GM23338 (cell line): ENCODE measurements at regions not wholly inside any gene's neighbourhood (a gene's known extent, or its start where the extent isn't known, plus 50 kb on each side); places are given as distances from the start of the nearest gene placed in this dataset.

ENCODE experiments used
- ATAC-seq: fragments of 200-7000 bp; cut with Tn5 transposase; 3 replicates; pipeline ENCODE4 v1.9.1; 2020
- DNase-seq: peaks from one replicate; pipeline ENCODE4 v3.0.0-alpha.2; 2015; ENCODE audit warnings: low spot score
- H2AFZ ChIP-seq: fragments of 200-600 bp; sonication (generic); 2 replicates; pipeline ENCODE4 v1.8.0; 2016; ENCODE audit warnings: antibody characterized with exemption, mild to moderate bottlenecking, moderate library complexity
- H3F3A ChIP-seq: fragments of 200-600 bp; sonication (generic); replicated peaks from 2 replicates; pipeline ENCODE4 v1.8.0; 2017; ENCODE audit warnings: antibody characterized with exemption, mixed run types, low read depth
- H3K27ac ChIP-seq: fragments of 200-600 bp; sonication (generic); 2 replicates; pipeline ENCODE4 v1.6.1; 2016; ENCODE audit warnings: low read depth
- H3K27me3 ChIP-seq: fragments of 200-600 bp; sonication (generic); 2 replicates; pipeline ENCODE4 v1.8.0; 2016; ENCODE audit warnings: mild to moderate bottlenecking, mixed run types, moderate library complexity; ENCODE audit not compliant: insufficient read depth
- H3K36me3 ChIP-seq: fragments of 200-600 bp; sonication (generic); 2 replicates; pipeline ENCODE4 v1.8.0; 2016; ENCODE audit warnings: mild to moderate bottlenecking; ENCODE audit not compliant: insufficient read depth
- H3K4me1 ChIP-seq: fragments of 200-600 bp; sonication (generic); 2 replicates; pipeline ENCODE4 v1.8.0; 2016; ENCODE audit warnings: mild to moderate bottlenecking, moderate library complexity; ENCODE audit not compliant: insufficient read depth
- H3K4me2 ChIP-seq: fragments of 200-600 bp; sonication (generic); 2 replicates; pipeline ENCODE4 v1.7.1; 2017; ENCODE audit warnings: mixed run types
- H3K4me3 ChIP-seq: fragments of 200-600 bp; sonication (generic); 2 replicates; pipeline ENCODE4 v1.6.1; 2016; ENCODE audit warnings: mixed run types
- H3K79me2 ChIP-seq: fragments of 200-600 bp; sonication (generic); replicated peaks from 2 replicates; pipeline ENCODE4 v1.8.0; 2017; ENCODE audit warnings: mild to moderate bottlenecking; ENCODE audit not compliant: insufficient read depth
- H3K9me2 ChIP-seq: fragments of 200-600 bp; sonication (generic); 2 replicates; pipeline ENCODE4 v1.8.0; 2017; ENCODE audit not compliant: insufficient read depth
- H4K20me1 ChIP-seq: fragments of 200-600 bp; sonication (generic); replicated peaks from 2 replicates; pipeline ENCODE4 v1.8.0; 2017; ENCODE audit warnings: mild to moderate bottlenecking; ENCODE audit not compliant: insufficient read depth
- H3K27ac Mint-ChIP-seq: 2 replicates; pipeline ENCODE4 v1.8.0; 2020; ENCODE audit warnings: inconsistent platforms, mild to moderate bottlenecking, moderate library complexity, mixed read lengths
- H3K27me3 Mint-ChIP-seq: 3 replicates; pipeline ENCODE4 v1.8.0; 2022; ENCODE audit warnings: low read depth, mild to moderate bottlenecking, moderate library complexity, mixed read lengths, inconsistent platforms; ENCODE audit not compliant: insufficient read depth, poor library complexity
- H3K36me3 Mint-ChIP-seq: 3 replicates; pipeline ENCODE4 v1.8.0; 2021; ENCODE audit warnings: low read depth, mild to moderate bottlenecking, inconsistent platforms, moderate library complexity, mixed read lengths
- H3K4me1 Mint-ChIP-seq: 3 replicates; pipeline ENCODE4 v1.8.0; 2020; ENCODE audit warnings: mild to moderate bottlenecking, inconsistent platforms, mixed read lengths
- H3K4me3 Mint-ChIP-seq: 3 replicates; pipeline ENCODE4 v1.8.0; 2021; ENCODE audit warnings: moderate library complexity, mild to moderate bottlenecking, inconsistent platforms, mixed read lengths
- H3K9me3 Mint-ChIP-seq: 3 replicates; pipeline ENCODE4 v1.8.0; 2020; ENCODE audit warnings: moderate library complexity, mild to moderate bottlenecking, inconsistent platforms, mixed read lengths
- CREB1 ChIP-seq: fragments of 250-450 bp; sonication (Bioruptor Pico); IDR thresholded peaks from 2 replicates; pipeline ENCODE4 v1.5.0; 2020; ENCODE audit warnings: low read depth, mild to moderate bottlenecking, moderate library complexity
- EZH2 ChIP-seq: fragments of 200-600 bp; sonication (generic); IDR thresholded peaks from one replicate; pipeline ENCODE4 v1.8.0; 2017; ENCODE audit warnings: antibody characterized with exemption, mild to moderate bottlenecking, low read depth; ENCODE audit not compliant: unreplicated experiment
- EZH2phosphoT487 ChIP-seq: fragments of 200-600 bp; sonication (generic); IDR thresholded peaks from one replicate; pipeline ENCODE4 v1.8.1; 2018; ENCODE audit warnings: antibody characterized with exemption; ENCODE audit not compliant: unreplicated experiment
- JUNB ChIP-seq: IDR thresholded peaks from one replicate; pipeline ENCODE4 v1.6.1; 2016; ENCODE audit warnings: antibody characterized with exemption; ENCODE audit not compliant: unreplicated experiment
- NANOG ChIP-seq: IDR thresholded peaks from 2 replicates; pipeline ENCODE4 v1.6.1; 2016; ENCODE audit warnings: antibody characterized with exemption, borderline replicate concordance
- POLR2AphosphoS5 ChIP-seq: IDR thresholded peaks from 2 replicates; pipeline ENCODE4 v1.6.1; 2016; ENCODE audit warnings: antibody characterized with exemption, low read depth
- STAT1 ChIP-seq: IDR thresholded peaks from one replicate; pipeline ENCODE4 v1.6.1; 2016; ENCODE audit warnings: antibody characterized with exemption; ENCODE audit not compliant: unreplicated experiment
- ZNF114 ChIP-seq: fragments of 250-450 bp; sonication (Bioruptor Pico); IDR thresholded peaks from 2 replicates; pipeline ENCODE4 v1.5.0; 2020; ENCODE audit warnings: mild to moderate bottlenecking, moderate library complexity
- ZNF331 ChIP-seq: fragments of 250-450 bp; sonication (Bioruptor Pico); IDR thresholded peaks from 2 replicates; pipeline ENCODE4 v1.5.0; 2020; ENCODE audit warnings: low read depth, mild to moderate bottlenecking, moderate library complexity
- TF ChIP-seq, protein P1 (sequence below): IDR thresholded peaks from one replicate; pipeline ENCODE4 v1.6.1; 2018; ENCODE audit warnings: antibody characterized with exemption; ENCODE audit not compliant: unreplicated experiment
- TF ChIP-seq, protein P2 (sequence below), 2 experiments: fragments of 200-600 bp in 1 of 2; sonication (generic) in 1 of 2; conservative IDR thresholded peaks; 2 replicates each; pipeline versions ENCODE4 v1.5.1 to v1.6.1; 2016 to 2017; ENCODE audit warnings: antibody characterized with exemption in 2 of 2, low read depth in 2 of 2, mild to moderate bottlenecking in 2 of 2, moderate library complexity in 1 of 2
- TF ChIP-seq, protein P3 (sequence below): IDR thresholded peaks from 2 replicates; pipeline ENCODE4 v1.6.1; 2016; ENCODE audit warnings: antibody characterized with exemption

- TF ChIP-seq, protein P1, sequence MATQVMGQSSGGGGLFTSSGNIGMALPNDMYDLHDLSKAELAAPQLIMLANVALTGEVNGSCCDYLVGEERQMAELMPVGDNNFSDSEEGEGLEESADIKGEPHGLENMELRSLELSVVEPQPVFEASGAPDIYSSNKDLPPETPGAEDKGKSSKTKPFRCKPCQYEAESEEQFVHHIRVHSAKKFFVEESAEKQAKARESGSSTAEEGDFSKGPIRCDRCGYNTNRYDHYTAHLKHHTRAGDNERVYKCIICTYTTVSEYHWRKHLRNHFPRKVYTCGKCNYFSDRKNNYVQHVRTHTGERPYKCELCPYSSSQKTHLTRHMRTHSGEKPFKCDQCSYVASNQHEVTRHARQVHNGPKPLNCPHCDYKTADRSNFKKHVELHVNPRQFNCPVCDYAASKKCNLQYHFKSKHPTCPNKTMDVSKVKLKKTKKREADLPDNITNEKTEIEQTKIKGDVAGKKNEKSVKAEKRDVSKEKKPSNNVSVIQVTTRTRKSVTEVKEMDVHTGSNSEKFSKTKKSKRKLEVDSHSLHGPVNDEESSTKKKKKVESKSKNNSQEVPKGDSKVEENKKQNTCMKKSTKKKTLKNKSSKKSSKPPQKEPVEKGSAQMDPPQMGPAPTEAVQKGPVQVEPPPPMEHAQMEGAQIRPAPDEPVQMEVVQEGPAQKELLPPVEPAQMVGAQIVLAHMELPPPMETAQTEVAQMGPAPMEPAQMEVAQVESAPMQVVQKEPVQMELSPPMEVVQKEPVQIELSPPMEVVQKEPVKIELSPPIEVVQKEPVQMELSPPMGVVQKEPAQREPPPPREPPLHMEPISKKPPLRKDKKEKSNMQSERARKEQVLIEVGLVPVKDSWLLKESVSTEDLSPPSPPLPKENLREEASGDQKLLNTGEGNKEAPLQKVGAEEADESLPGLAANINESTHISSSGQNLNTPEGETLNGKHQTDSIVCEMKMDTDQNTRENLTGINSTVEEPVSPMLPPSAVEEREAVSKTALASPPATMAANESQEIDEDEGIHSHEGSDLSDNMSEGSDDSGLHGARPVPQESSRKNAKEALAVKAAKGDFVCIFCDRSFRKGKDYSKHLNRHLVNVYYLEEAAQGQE = no peak
- TF ChIP-seq NANOG (no peak), EZH2 (no peak)
- TF ChIP-seq, protein P2, sequence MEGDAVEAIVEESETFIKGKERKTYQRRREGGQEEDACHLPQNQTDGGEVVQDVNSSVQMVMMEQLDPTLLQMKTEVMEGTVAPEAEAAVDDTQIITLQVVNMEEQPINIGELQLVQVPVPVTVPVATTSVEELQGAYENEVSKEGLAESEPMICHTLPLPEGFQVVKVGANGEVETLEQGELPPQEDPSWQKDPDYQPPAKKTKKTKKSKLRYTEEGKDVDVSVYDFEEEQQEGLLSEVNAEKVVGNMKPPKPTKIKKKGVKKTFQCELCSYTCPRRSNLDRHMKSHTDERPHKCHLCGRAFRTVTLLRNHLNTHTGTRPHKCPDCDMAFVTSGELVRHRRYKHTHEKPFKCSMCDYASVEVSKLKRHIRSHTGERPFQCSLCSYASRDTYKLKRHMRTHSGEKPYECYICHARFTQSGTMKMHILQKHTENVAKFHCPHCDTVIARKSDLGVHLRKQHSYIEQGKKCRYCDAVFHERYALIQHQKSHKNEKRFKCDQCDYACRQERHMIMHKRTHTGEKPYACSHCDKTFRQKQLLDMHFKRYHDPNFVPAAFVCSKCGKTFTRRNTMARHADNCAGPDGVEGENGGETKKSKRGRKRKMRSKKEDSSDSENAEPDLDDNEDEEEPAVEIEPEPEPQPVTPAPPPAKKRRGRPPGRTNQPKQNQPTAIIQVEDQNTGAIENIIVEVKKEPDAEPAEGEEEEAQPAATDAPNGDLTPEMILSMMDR (conservative IDR thresholded peaks at IDR 0.05; ENCODE audit: low read depth in 2 of 2) = no peak
- TF ChIP-seq, protein P3, sequence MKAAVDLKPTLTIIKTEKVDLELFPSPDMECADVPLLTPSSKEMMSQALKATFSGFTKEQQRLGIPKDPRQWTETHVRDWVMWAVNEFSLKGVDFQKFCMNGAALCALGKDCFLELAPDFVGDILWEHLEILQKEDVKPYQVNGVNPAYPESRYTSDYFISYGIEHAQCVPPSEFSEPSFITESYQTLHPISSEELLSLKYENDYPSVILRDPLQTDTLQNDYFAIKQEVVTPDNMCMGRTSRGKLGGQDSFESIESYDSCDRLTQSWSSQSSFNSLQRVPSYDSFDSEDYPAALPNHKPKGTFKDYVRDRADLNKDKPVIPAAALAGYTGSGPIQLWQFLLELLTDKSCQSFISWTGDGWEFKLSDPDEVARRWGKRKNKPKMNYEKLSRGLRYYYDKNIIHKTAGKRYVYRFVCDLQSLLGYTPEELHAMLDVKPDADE = no peak
Measured at GRCh38 chr2:37529830-37530415, 141.5 kb downstream of the CDC42EP3 start (continued).

DNA sequence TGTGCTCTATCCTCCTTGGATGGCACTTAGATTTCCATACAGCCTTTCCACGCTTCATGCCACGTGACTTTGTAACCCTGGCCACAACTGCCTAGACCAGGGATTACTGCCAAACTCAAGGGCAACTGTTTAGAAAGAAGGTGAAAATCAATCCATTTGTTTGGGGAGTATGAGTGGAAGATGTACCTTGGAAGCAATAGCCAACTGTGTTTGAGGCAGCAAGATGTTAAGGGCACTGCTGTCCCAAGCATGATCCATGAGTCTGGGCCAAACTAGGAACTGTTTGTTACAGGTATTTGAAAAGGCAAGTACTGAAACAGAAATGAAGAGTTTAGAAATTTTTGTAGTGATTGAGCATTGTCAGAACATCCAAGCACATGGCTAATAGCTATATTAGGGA lies 138.9 kb downstream of the CDC42EP3 start:
- H3K27ac Mint-ChIP-seq = no peak overlapping the region
- TF ChIP-seq NANOG = no peak
- TF ChIP-seq, protein P2 (conservative IDR thresholded peaks at IDR 0.05; ENCODE audit: low read depth in 2 of 2) = no peak
- TF ChIP-seq CREB1 (CRISPR knock-in tag) = no peak
- TF ChIP-seq ZNF331 (CRISPR knock-in tag) = no peak
- TF ChIP-seq EZH2 = no peak
- TF ChIP-seq STAT1 = no peak
- TF ChIP-seq POLR2AphosphoS5 = no peak
- TF ChIP-seq JUNB = no peak
- TF ChIP-seq, protein P3 = no peak
- TF ChIP-seq ZNF114 = no peak
- no peak for TF ChIP-seq EZH2phosphoT487

More for the DNA sequence above, 138.9 kb downstream of the CDC42EP3 start:
- no peaks in the 10 kb centered on the region for H3K4me1 ChIP-seq
- peaks cover 4% of the 10 kb centered on the region for H3K27me3 Mint-ChIP-seq
- no peaks in the 10 kb centered on the region for H4K20me1 ChIP-seq
- H3K4me2 ChIP-seq = no peak overlapping the region
- H3K27me3 ChIP-seq = no peaks in the 10 kb centered on the region
- no peaks in the 10 kb centered on the region for H3K36me3 ChIP-seq
- H3F3A ChIP-seq = no peaks in the 10 kb centered on the region
- peak overlapping the region; percentile 75; the same call in 1 of the 2 replicates for H2AFZ ChIP-seq
- H3K9me2 ChIP-seq = no peaks in the 10 kb centered on the region
- no peaks in the 10 kb centered on the region for H3K9me3 Mint-ChIP-seq
- ATAC-seq (no peak), DNase-seq (no peak)
- no peak overlapping the region for H3K4me3 Mint-ChIP-seq
- peaks cover 4% of the 10 kb centered on the region; the same call in 2 of the 3 replicates for H3K4me1 Mint-ChIP-seq
- H3K36me3 Mint-ChIP-seq = no peaks in the 10 kb centered on the region
- no peaks in the 10 kb centered on the region for H3K79me2 ChIP-seq
- no peak overlapping the region for H3K27ac ChIP-seq
- H3K4me3 ChIP-seq = no peak overlapping the region
